Stimulated activated naive CD8-positive, alpha-beta T cell treated with anti-CD3 and anti-CD28 coated beads, Interleukin-15, amount 100 ng/mL, for 72 hours (primary cell): ENCODE measurements at regions not wholly inside any gene's neighbourhood (a gene's known extent, or its start where the extent isn't known, plus 50 kb on each side); places are given as distances from the start of the nearest gene placed in this dataset.
"Not testable (repeated sequence)": the region's sequence is repeated elsewhere in the genome, so short reads cannot be mapped to it uniquely, and the experiment has no call there.

Experiments used
- ATAC-seq: fragments of 150-1000 bp; cut with Tn5 transposase; 2 replicates; pipeline ENCODE4 v1.10.0; 2021; ENCODE audit warnings: mild to moderate bottlenecking, moderate library complexity
- DNase-seq, 2 donors: peaks; one replicate each; pipeline ENCODE4 v3.0.0; 2021 to 2022
- H3K27ac Mint-ChIP-seq, 2 donors: one replicate each; pipeline ENCODE4 v1.8.0; 2022; ENCODE audit warnings: mild to moderate bottlenecking in 2 of 2, mixed read lengths in 2 of 2, moderate library complexity in 2 of 2
- H3K27me3 Mint-ChIP-seq: one replicate; pipeline ENCODE4 v1.8.0; 2022; ENCODE audit warnings: mixed read lengths
- H3K4me1 Mint-ChIP-seq: one replicate; pipeline ENCODE4 v1.8.0; 2022; ENCODE audit warnings: mild to moderate bottlenecking, mixed read lengths
- H3K4me3 Mint-ChIP-seq, 2 donors: one replicate each; pipeline ENCODE4 v1.8.0; 2022; ENCODE audit warnings: mild to moderate bottlenecking in 2 of 2, mixed read lengths in 2 of 2, moderate library complexity in 1 of 2
- H3K9me3 Mint-ChIP-seq, 2 donors: one replicate each; pipeline ENCODE4 v1.8.0; 2022; ENCODE audit warnings: mixed read lengths in 2 of 2

DNA sequence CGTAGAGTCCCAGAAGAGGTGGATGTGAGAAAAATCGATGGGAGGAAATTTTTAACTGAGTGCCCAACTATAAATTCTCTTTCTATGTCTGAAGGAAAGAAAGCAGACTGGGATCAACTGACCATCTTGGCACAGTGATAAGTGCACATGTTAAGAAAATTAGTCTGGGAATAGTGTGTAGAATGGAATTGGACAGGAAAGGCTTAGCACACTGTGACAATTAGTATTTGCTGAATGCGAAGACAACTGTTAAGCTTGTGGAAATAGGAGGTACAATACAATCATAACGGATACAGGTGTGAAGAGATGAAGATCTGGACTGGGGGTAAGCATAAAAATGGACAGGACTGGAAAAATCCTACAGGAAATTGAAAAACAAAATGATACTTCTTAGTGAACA is 114.3 kb downstream of the FAM50B start:
- ATAC-seq: no peak
- Mint-ChIP-seq H3K9me3 (no peaks in the 10 kb centered on the region), H3K27ac (no peak overlapping the region)

GRCh38 chr6:3965071-3965718 is 113.7 kb downstream of the FAM217A start:
- Mint-ChIP-seq H3K27me3 (no peaks in the 10 kb centered on the region), H3K4me3 (no peak overlapping the region), H3K4me1 (no peaks in the 10 kb centered on the region), H3K27ac (no peak overlapping the region), H3K9me3 (no peaks in the 10 kb centered on the region)
- ATAC-seq: no peak
- DNase-seq: no peak

More for the DNA sequence above, 114.3 kb downstream of the FAM50B start:
- H3K4me1 Mint-ChIP-seq: no peaks in the 10 kb centered on the region
- no peak for DNase-seq
- H3K27me3 Mint-ChIP-seq: no peaks in the 10 kb centered on the region
- H3K4me3 Mint-ChIP-seq: no peak overlapping the region

DNA sequence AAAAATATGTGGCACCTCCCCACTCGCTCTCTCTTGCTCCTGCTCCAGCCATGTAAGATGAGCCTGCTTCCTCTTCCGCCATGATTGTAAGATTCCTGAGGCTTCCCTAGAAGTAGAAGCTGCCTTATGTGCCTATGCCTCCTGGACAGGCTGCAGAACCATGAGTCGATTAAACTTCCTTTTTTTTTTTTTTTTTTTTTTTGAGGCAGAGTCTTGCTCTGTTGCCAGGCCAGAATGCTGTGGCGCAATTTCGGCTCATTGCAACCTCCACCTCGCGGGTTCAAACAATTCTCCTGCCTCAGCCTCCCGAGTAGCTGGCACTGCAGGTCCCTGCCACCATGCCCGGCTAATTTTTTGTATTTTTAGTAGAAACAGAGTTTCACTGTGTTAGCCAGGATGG is 112.5 kb downstream of the FAM217A start:
- no peak for ATAC-seq
- no peaks in the 10 kb centered on the region for H3K4me1 Mint-ChIP-seq
- no peak overlapping the region for H3K4me3 Mint-ChIP-seq
- DNase-seq: no peak
- no peaks in the 10 kb centered on the region for H3K9me3 Mint-ChIP-seq
- no peak overlapping the region for H3K27ac Mint-ChIP-seq
- H3K27me3 Mint-ChIP-seq: no peaks in the 10 kb centered on the region

DNA sequence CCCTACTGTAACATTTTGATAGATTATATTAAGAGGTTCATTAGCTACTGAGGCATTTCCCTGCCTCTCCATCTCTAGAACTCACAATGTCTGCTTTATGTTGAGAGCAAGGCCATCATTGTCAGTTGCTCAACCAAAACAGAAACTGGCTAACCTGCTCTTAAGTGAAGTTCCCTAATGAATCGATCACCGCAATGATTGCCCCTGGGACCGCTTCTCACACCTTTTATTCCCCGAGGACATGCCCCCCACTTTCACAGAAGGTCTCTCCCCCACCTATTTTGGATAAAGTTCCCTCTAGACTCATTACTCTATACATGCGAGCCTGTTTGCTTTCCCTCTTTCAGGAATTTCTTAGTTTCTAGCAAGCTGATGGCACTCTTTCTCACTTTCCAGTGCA is 108.8 kb downstream of the FAM217A start:
- peaks cover 8% of the 10 kb centered on the region for H3K27me3 Mint-ChIP-seq
- H3K4me1 Mint-ChIP-seq: no peaks in the 10 kb centered on the region
- ATAC-seq (no peak), DNase-seq (no peak)
- H3K4me3 Mint-ChIP-seq: no peak overlapping the region
- no peak overlapping the region for H3K27ac Mint-ChIP-seq
- H3K9me3 Mint-ChIP-seq: no peaks in the 10 kb centered on the region

- not testable (repeated sequence) for DNase-seq, ATAC-seq, H3K27me3 Mint-ChIP-seq, H3K27ac Mint-ChIP-seq, H3K9me3 Mint-ChIP-seq, H3K4me3 Mint-ChIP-seq, H3K4me1 Mint-ChIP-seq
Measured at GRCh38 chr6:3973152-3973551, 105.8 kb downstream of the FAM217A start.

GRCh38 chr6:3977875-3978711 is 100.8 kb downstream of the FAM217A start:
- H3K9me3 Mint-ChIP-seq: no peaks in the 10 kb centered on the region
- H3K27ac Mint-ChIP-seq: no peak overlapping the region
- peak; percentile 43 to 48 for DNase-seq
- H3K4me3 Mint-ChIP-seq: no peak overlapping the region
- peak; percentile 99 for ATAC-seq
- H3K27me3 Mint-ChIP-seq: peaks cover 8% of the 10 kb centered on the region
- H3K4me1 Mint-ChIP-seq: peaks cover 11% of the 10 kb centered on the region

GRCh38 chr6:3978966-3979365 is 100.0 kb downstream of the FAM217A start:
- H3K4me1 Mint-ChIP-seq: peaks cover 11% of the 10 kb centered on the region
- ATAC-seq, H3K4me3 Mint-ChIP-seq, H3K27ac Mint-ChIP-seq, DNase-seq, H3K9me3 Mint-ChIP-seq, H3K27me3 Mint-ChIP-seq: not testable (repeated sequence)

- no peak overlapping the region for H3K27ac Mint-ChIP-seq
- H3K27me3 Mint-ChIP-seq: no peaks in the 10 kb centered on the region
- peaks cover 16% of the 10 kb centered on the region for H3K4me1 Mint-ChIP-seq
- H3K4me3 Mint-ChIP-seq: no peak overlapping the region
- DNase-seq (no peak), ATAC-seq (no peak)
- no peaks in the 10 kb centered on the region for H3K9me3 Mint-ChIP-seq
Measured at GRCh38 chr6:3981917-3982316, 97.0 kb downstream of the FAM217A start.

DNA sequence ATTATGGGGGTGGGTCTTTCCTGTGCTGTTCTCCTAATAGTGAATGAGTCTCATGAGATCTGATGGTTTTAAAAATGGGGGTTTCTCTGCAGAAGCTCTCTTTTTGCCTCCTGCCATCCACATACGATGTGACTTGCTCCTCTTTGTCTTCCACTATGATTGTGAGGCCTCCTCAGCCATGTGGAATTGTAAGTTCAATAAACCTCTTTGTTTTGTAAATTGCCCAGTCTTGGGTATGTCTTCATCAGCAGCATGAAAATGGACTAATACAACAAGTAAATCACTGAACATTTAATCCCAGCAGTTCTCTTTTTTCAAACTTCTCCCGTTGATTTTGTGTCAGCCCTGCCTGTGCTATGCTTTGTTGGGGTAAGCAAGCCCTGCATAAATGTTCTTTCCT is 95.2 kb downstream of the FAM217A start:
- Mint-ChIP-seq H3K4me1 (peaks cover 18% of the 10 kb centered on the region), H3K4me3 (no peak overlapping the region), H3K9me3 (no peaks in the 10 kb centered on the region), H3K27ac (no peak overlapping the region), H3K27me3 (no peaks in the 10 kb centered on the region)
- DNase-seq: no peak
- no peak for ATAC-seq

DNA sequence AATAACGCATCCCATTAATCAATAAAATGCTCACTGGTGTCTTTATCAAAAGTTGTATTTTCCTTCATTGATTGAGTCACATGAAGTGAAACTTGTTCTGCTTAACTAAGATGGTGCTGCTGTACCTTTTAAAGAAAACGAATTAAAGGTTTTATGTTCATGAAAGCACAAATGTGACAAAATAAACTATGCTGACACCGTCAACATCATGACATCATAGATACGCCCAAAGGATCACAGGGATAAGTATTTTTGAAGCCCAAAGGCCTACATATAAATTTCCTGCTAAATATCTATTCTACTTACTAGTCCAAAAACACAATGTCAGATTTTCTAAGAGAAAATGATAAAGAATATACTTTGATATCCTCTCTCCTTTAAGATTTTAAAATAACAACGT is 94.4 kb downstream of the FAM217A start:
- no peak overlapping the region for H3K4me3 Mint-ChIP-seq
- H3K4me1 Mint-ChIP-seq: peaks cover 20% of the 10 kb centered on the region
- no peak overlapping the region for H3K27ac Mint-ChIP-seq
- DNase-seq (no peak), ATAC-seq (no peak)
- no peaks in the 10 kb centered on the region for H3K9me3 Mint-ChIP-seq
- no peaks in the 10 kb centered on the region for H3K27me3 Mint-ChIP-seq

DNA sequence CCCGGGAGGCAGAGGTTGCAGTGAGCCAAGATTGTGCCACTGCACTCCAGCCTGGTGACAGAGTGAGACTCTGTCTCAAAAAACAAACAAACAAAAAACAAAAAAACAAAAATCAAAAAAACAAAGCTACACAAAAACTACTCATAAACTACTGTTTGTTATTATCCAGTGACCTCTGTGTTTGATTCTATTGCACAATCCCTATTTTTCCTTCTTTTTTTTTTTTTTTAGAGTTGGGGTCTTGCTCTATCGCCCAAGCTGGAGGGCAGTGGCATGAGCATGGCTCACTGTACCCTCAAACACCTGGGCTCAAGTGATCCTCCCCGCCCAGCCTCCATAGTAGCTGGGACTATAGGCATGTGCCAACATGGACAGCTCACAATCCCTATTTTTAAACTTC is 92.7 kb downstream of the FAM217A start:
- Mint-ChIP-seq H3K9me3 (no peaks in the 10 kb centered on the region), H3K27ac (no peak overlapping the region), H3K4me3 (no peak overlapping the region), H3K27me3 (no peaks in the 10 kb centered on the region), H3K4me1 (peaks cover 30% of the 10 kb centered on the region)
- DNase-seq (no peak), ATAC-seq (no peak)

DNA sequence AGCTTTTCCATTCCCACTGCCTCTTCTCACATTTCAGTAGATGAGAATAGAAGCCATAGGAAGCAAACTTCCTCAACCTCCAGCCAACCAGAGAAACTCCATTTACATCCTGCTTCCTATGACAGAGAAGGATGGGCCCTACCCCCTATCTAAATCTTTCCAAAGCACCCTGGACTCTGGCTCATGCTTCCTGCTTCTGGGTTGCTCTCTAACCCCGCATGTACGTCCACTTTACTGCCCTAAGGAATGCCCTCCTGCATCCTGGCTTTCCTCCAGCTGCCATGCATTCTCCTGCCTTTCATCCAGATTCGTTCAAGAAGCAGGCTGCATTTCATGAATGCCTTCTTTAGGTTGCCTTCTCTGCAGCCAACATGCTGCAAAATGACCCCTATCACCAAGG is 91.9 kb downstream of the FAM217A start:
- DNase-seq (no peak), ATAC-seq (no peak)
- no peaks in the 10 kb centered on the region for H3K9me3 Mint-ChIP-seq
- no peaks in the 10 kb centered on the region for H3K27me3 Mint-ChIP-seq
- no peak overlapping the region for H3K4me3 Mint-ChIP-seq
- H3K27ac Mint-ChIP-seq: peak overlapping the region; percentile 3 to 45
- H3K4me1 Mint-ChIP-seq: peaks cover 35% of the 10 kb centered on the region

DNA sequence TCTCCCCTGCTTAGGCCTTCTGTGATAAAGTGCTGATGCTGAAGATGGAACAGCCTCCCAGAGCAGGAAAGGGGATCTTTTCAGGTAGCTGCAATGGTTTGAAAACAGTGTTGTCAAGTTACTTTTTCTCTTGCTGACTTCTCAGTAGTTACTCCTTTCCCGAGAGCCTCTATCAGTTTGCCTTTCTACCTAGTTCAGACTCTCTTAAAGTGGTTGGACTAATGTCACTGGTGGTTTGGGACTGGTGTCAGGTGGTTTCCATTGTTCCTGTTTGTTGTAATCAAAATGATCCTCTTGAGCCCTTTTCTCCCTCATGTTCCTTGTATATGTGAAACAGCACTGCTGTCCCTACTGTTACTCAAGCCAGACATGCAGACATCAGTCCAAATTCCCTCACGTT is 91.4 kb downstream of the FAM217A start:
- Mint-ChIP-seq H3K4me3 (no peak overlapping the region), H3K4me1 (peaks cover 35% of the 10 kb centered on the region), H3K27ac (no peak overlapping the region)

GRCh38 chr6:3990692-3991491 is 88.0 kb downstream of the FAM217A start:
- DNase-seq (peak; percentile 54 to 61), ATAC-seq (peak; percentile 85)
- Mint-ChIP-seq H3K27me3 (no peaks in the 10 kb centered on the region), H3K4me3 (peak overlapping the region in 1 of 2 donors; percentile 18), H3K4me1 (peaks cover 35% of the 10 kb centered on the region), H3K9me3 (no peaks in the 10 kb centered on the region), H3K27ac (no peak overlapping the region)

More for the DNA sequence above, 91.4 kb downstream of the FAM217A start:
- DNase-seq (no peak), ATAC-seq (no peak)
- H3K27me3 Mint-ChIP-seq: no peaks in the 10 kb centered on the region
- H3K9me3 Mint-ChIP-seq: no peaks in the 10 kb centered on the region

- Mint-ChIP-seq H3K27ac (no peak overlapping the region), H3K9me3 (no peaks in the 10 kb centered on the region), H3K27me3 (no peaks in the 10 kb centered on the region), H3K4me1 (peaks cover 34% of the 10 kb centered on the region), H3K4me3 (no peak overlapping the region)
- no peak for ATAC-seq
- DNase-seq: no peak
Measured at GRCh38 chr6:3991941-3992340, 87.0 kb downstream of the FAM217A start.

- no peak overlapping the region for H3K27ac Mint-ChIP-seq
- H3K9me3 Mint-ChIP-seq: no peaks in the 10 kb centered on the region
- no peaks in the 10 kb centered on the region for H3K27me3 Mint-ChIP-seq
Measured at GRCh38 chr6:3996349-3996748, 82.6 kb downstream of the FAM217A start.

More at GRCh38 chr6:3996349-3996748, 82.6 kb downstream of the FAM217A start:
- H3K4me3 Mint-ChIP-seq: no peak overlapping the region
- DNase-seq: no peak
- H3K4me1 Mint-ChIP-seq: peaks cover 19% of the 10 kb centered on the region
- no peak for ATAC-seq
